Activated T-helper 1 cell treated with anti-CD3 and anti-CD28 coated beads, Interleukin-2, amount 50 U/mL, for 16 hours (primary cell): ENCODE measurements at regions not wholly inside any gene's neighbourhood (a gene's known extent, or its start where the extent isn't known, plus 50 kb on each side); places are given as distances from the start of the nearest gene placed in this dataset.

Experiments
- DNase-seq, 2 donors: peaks; one replicate each; pipeline ENCODE4 v3.0.0-alpha.2; 2020; ENCODE audit warnings: low read depth in 1 of 2, low spot score in 1 of 2

DNA sequence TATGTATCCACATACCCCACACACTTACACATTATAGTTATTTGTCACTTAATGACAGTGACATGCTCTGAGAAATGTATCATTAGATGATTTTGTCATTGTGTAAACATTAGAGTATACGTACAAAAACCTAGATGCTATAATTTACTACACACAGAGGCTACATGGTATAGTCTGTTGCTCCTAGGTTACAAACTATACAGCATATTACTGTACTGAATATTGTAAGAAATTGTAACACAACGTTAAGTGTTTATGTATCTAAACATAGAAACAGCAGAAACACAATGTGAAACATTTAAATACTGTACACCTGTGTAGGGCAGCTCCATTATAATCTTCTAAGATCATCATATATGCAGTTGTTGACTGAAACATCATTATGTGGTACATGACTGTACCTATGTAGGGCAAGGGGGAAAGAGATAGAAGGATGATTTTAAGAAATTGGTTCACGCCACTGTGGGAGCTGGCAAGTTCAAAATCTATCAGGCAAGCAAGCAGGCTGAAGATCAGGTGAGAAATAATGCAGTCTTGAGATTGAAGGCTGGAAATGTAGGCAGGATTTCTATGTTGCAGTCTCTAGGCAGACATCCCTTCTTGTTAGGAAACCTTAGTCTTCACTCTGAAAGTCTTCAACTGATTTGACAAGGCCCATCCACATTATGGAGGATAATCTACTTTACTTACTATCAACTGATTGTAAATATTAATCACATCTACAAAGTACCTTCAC, 78.0 kb upstream of the CPEB2 start:
- DNase-seq, result no peak

- no peak for DNase-seq
Measured at GRCh38 chr4:14924812-14925344, 77.4 kb upstream of the CPEB2 start.

- no peak for DNase-seq
Measured at GRCh38 chr4:14925471-14925870, 76.8 kb upstream of the CPEB2 start.

GRCh38 chr4:14926368-14926767, 75.9 kb upstream of the CPEB2 start:
- no peak for DNase-seq

GRCh38 chr4:14928035-14928434, 74.2 kb upstream of the CPEB2 start:
- no peak for DNase-seq

DNA sequence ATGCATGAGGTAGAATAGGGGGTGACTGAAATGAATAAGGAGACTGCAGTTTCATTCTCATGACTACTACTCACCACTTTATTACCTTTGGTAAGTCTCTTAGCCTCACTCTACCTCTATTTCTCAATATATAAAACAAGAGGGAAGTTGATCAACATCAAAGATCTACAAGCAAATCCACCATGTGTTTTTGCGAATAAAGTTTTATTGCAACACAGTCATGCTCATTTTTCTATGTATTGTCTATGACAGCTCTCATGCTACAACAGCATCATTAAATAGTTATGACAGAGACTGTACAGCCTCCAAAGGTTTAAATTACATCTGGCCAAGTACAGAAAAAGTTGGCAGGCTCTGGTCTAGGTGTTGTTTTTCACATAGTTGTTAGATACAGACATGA, 72.6 kb upstream of the CPEB2 start:
- no peak for DNase-seq

DNA sequence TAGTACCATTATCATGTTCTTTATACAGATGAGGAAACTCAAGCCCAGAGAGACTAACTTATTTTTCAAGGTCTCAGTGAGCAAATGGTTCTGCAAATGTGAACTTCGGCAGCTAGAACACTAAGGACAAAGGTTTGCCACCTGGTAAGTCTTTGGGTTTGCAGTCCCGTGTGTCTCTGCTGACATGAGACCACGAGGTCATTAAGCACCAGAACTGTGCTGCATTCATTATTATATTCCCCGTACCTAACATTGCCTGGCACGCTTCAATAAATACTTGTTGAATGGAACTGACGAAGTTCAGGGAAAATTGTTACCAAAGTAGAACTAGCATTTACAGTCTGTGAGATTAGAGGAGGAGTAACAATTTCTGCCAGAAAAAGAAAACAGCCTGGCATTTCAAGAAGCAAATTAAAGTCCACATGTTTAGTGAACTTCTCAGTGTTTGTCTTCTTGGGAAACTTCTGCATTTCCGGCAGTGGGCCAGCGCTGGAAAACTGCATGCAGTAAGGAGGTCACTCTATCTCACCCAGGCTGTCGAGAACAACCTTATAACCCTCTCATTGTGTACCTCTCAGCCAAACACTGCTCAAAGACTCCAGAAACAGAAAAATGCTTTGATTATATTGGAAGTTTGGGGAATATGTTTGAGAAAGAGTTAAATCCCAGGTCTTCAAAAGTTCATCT, 67.4 kb upstream of the CPEB2 start:
- DNase-seq, result no peak

DNA sequence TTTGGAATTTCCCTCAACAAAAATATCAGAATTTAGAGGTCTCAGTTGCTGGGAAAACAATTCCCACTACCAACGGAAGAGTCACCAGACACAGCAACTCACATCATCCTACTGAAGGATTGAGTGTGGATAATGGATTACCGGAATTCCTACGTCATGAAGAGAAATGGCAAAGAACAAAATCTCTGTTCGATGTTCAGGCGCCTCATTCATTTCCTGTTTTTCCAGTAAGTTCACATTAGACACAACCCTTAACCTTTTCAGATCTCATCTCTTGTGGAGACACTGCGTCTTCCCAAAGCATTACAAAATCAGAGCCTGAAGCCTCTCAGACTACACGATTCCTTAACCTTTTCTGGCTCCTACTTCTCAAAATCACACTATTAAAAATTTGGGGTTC, 58.5 kb upstream of the CPEB2 start:
- DNase-seq, result no peak

GRCh38 chr4:14952352-14952751, 49.9 kb upstream of the CPEB2 start:
- DNase-seq, result no peak
